Suprapubic skin (tissue), 4 donors: ENCODE measurements at regions not wholly inside any gene's neighbourhood (a gene's known extent, or its start where the extent isn't known, plus 50 kb on each side); places are given as distances from the start of the nearest gene placed in this dataset.

Source experiments
- DNase-seq, 2 donors: peaks; one replicate each; pipeline ENCODE4 v3.0.0-alpha.2; 2019; ENCODE audit warnings: low spot score in 2 of 2
- H3K27ac ChIP-seq: fragments of 200-600 bp; sonication (generic); one replicate; pipeline ENCODE4 v1.5.1; 2019
- H3K27me3 ChIP-seq: fragments of 200-600 bp; sonication (generic); one replicate; pipeline ENCODE4 v1.5.1; 2019
- H3K36me3 ChIP-seq: fragments of 200-600 bp; sonication (generic); one replicate; pipeline ENCODE4 v1.5.1; 2019
- H3K4me1 ChIP-seq: fragments of 200-600 bp; sonication (generic); one replicate; pipeline ENCODE4 v1.5.1; 2019
- H3K4me3 ChIP-seq: fragments of 200-600 bp; sonication (generic); one replicate; pipeline ENCODE4 v1.5.1; 2019; ENCODE audit warnings: mild to moderate bottlenecking
- H3K9me3 ChIP-seq: fragments of 200-600 bp; sonication (generic); one replicate; pipeline ENCODE4 v1.5.1; 2019
- CTCF ChIP-seq, 2 donors: fragments of 200-600 bp in 1 of 2; fragments of 450-650 bp in 1 of 2; sonication (generic) in 1 of 2; IDR thresholded peaks; one replicate each; pipeline ENCODE4 v1.5.1; 2016 to 2019; ENCODE audit warnings: antibody characterized with exemption in 2 of 2, mild to moderate bottlenecking in 1 of 2, moderate library complexity in 1 of 2
- EP300 ChIP-seq: sonication (generic); formaldehyde crosslinking; IDR thresholded peaks from one replicate; pipeline ENCODE4 v1.6.1; 2017; ENCODE audit warnings: antibody characterized with exemption
- POLR2A ChIP-seq, 2 donors: fragments of 450-650 bp; IDR thresholded peaks; one replicate each; pipeline ENCODE4 v1.6.1; 2017; ENCODE audit warnings: antibody characterized with exemption in 2 of 2, mild to moderate bottlenecking in 2 of 2, moderate library complexity in 2 of 2
- POLR2AphosphoS5 ChIP-seq, 3 donors: sonication (generic); formaldehyde crosslinking; IDR thresholded peaks; one replicate each; pipeline ENCODE4 v1.6.1; 2017; ENCODE audit warnings: antibody characterized with exemption in 3 of 3
- WGBS: methylation state at CpG from one replicate; pipeline ENCODE4 v1.1.5; 2018; 5-methylcytosine and 5-hydroxymethylcytosine counted together

DNA sequence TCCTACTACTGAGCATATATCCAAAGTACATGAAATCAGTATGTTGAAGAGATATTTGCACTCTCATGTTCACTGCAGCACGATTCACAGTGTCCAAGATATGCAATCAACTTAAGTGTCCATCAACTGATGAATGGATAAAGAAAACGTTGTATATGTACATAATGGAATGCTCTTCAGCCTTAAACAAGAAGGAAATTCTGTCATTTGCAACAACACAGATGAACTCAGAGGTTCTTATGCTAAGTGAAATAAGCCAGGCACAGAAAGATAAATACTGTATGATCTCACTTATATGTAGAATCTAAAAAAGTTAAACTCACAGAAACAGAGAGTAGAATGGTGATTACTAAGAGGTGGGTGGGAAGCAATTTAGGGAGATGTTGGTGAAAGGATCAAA, 149.2 kb downstream of the EVA1A start:
- TF ChIP-seq EP300 = no peak
- no peak for TF ChIP-seq CTCF (IDR thresholded peaks at IDR 0.05)
- no peak for TF ChIP-seq POLR2AphosphoS5 (IDR thresholded peaks at IDR 0.05)
- no peak for TF ChIP-seq POLR2A (IDR thresholded peaks at IDR 0.05)
- 59% methylated on average over 2 of the region's 2 CpGs for WGBS

DNA sequence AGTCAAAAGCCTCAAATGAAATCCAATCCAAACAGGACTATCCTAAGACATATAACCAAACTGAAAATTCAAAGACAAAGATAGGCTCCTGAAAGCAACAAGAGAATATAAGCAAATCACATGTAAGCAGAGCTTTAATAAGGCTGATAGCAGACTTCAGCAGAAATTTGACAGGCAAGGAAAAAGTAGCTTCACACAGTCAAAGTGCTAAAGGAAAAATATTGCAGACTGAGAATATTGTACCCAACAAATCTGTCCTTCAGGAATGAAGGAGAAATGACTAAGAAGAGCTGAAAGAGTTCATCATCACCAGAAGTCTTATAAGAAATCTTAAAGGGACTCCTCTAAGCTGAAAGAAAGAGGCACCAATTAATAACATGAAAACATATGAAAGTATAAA, 150.0 kb downstream of the EVA1A start:
- H3K36me3 ChIP-seq = no peaks in the 10 kb centered on the region
- no peak overlapping the region for H3K4me3 ChIP-seq
- peaks cover 4% of the 10 kb centered on the region for H3K27me3 ChIP-seq
- H3K27ac ChIP-seq = no peak overlapping the region
- no peak for DNase-seq
- no peaks in the 10 kb centered on the region for H3K4me1 ChIP-seq
- TF ChIP-seq CTCF (IDR thresholded peaks at IDR 0.05) = no peak
- no peak for TF ChIP-seq POLR2AphosphoS5 (IDR thresholded peaks at IDR 0.05)
- no peak for TF ChIP-seq POLR2A (IDR thresholded peaks at IDR 0.05)
- peaks cover 7% of the 10 kb centered on the region for H3K9me3 ChIP-seq

More for the DNA sequence above, 149.2 kb downstream of the EVA1A start:
- Histone ChIP-seq H3K27me3 (no peaks in the 10 kb centered on the region), H3K9me3 (peaks cover 7% of the 10 kb centered on the region), H3K4me3 (no peak overlapping the region), H3K4me1 (no peaks in the 10 kb centered on the region), H3K27ac (no peak overlapping the region), H3K36me3 (no peaks in the 10 kb centered on the region)
- no peak for DNase-seq

DNA sequence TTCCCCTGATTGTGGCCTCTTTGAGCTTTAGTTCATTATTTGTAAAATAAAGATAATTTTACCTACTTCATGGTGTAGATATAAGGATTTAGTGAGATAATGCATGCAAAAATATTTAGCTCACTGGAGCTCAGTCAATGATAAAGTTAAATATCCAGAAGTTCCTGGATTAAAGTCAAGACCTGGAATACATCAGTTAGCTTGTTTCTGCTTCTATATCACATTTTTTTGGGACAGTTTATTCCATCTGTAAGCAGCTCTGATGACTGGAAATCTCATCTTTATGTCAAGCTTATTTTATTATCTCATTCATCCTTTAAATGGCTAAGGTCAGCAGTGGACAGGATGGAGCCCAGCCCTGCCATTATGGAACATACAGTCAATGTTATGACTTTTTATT, 152.0 kb downstream of the EVA1A start:
- Histone ChIP-seq H3K27me3 (peaks cover 10% of the 10 kb centered on the region), H3K4me1 (no peaks in the 10 kb centered on the region), H3K36me3 (no peaks in the 10 kb centered on the region), H3K27ac (no peak overlapping the region), H3K9me3 (peaks cover 7% of the 10 kb centered on the region), H3K4me3 (no peak overlapping the region)
- TF ChIP-seq POLR2AphosphoS5 (IDR thresholded peaks at IDR 0.05) = no peak
- TF ChIP-seq POLR2A (IDR thresholded peaks at IDR 0.05) = no peak
- TF ChIP-seq CTCF (IDR thresholded peaks at IDR 0.05) = no peak
- no peak for TF ChIP-seq EP300
- DNase-seq = no peak

- no peak for DNase-seq
- Histone ChIP-seq H3K36me3 (no peaks in the 10 kb centered on the region), H3K27me3 (peaks cover 10% of the 10 kb centered on the region), H3K9me3 (peaks cover 7% of the 10 kb centered on the region), H3K4me1 (no peaks in the 10 kb centered on the region), H3K27ac (no peak overlapping the region), H3K4me3 (no peak overlapping the region)
- TF ChIP-seq EP300 (no peak), CTCF (IDR thresholded peaks at IDR 0.05) (no peak), POLR2A (IDR thresholded peaks at IDR 0.05) (no peak), POLR2AphosphoS5 (IDR thresholded peaks at IDR 0.05) (no peak)
- WGBS = 59% methylated on average over 3 of the region's 3 CpGs
Measured at GRCh38 chr2:75407038-75407530, 153.7 kb downstream of the EVA1A start.

DNA sequence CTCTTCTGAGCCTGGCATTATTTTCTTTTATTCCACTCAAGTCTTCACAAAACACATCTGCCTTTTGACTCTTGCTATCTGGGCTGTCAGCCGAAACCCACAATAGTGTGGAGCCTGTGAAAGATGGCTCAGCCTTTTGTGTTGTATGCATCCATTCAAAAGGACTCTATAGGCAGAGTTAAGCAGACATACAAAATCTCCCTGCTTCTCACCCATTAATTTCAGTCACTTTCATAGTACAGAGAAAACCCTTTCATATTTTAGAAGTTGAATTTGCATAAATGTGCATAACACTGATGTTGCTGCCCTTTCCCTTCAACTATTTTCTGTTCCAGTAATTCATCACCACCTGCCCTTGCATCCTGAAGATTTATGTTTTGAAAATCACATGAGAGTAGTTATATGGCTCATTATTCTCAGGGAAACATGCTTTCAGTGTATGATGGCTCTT, 154.6 kb downstream of the EVA1A start:
- WGBS = 66% methylated on average over 1 of the region's 1 CpG
- Histone ChIP-seq H3K27ac (no peak overlapping the region), H3K4me3 (no peak overlapping the region), H3K4me1 (no peaks in the 10 kb centered on the region), H3K27me3 (peaks cover 10% of the 10 kb centered on the region), H3K9me3 (peaks cover 7% of the 10 kb centered on the region), H3K36me3 (no peaks in the 10 kb centered on the region)
- TF ChIP-seq CTCF (IDR thresholded peaks at IDR 0.05) (no peak), POLR2A (IDR thresholded peaks at IDR 0.05) (no peak), POLR2AphosphoS5 (IDR thresholded peaks at IDR 0.05) (no peak), EP300 (no peak)
- DNase-seq = no peak
